ENCODE measurements at regions not wholly inside any gene's neighbourhood (a gene's known extent, or its start where the extent isn't known, plus 50 kb on each side); places are given as distances from the start of the nearest gene placed in this dataset.

DNA sequence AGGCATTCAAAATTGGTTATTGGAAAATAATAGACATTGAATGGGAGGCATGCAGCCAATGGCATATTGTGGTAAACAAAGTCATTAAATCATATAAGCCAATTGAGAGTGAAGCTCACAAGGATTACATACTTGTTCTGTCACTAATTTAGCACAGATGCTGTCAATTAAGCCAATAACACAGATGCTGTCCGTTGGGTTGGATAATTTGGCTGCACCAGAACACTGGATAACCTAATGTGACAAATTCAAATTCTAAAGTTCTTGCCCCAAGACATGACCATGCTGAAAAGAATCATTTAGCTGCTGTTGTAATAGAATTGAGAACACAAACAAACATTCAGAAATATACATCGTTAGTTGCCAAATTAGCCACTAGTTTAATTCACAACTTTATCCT lies 1796.4 kb downstream of the EFNA5 start:
- no peaks in the 10 kb centered on the region for H3K27me3 ChIP-seq (ENCODE audit: control insufficient read depth in 2 of 2, insufficient read depth in 2 of 2, low read length in 2 of 2)
- no peak overlapping the region for H3K9ac ChIP-seq (replicated peaks; ENCODE audit: extremely low read depth, insufficient read depth, low read length)
- H3K9me1 ChIP-seq (replicated peaks; ENCODE audit: control insufficient read depth, extremely low read depth, insufficient read depth, low read length): no peaks in the 10 kb centered on the region
- no peaks in the 10 kb centered on the region for H3K36me3 ChIP-seq (ENCODE audit: control insufficient read depth in 2 of 2, extremely low read depth in 1 of 2, insufficient read depth in 2 of 2, low read length in 2 of 2)
- FAIRE-seq (no peak), DNase-seq (ENCODE audit: low read depth, low spot score) (no peak)
- H3K4me2 ChIP-seq (ENCODE audit: insufficient read depth, low read length): no peak overlapping the region
- no peaks in the 10 kb centered on the region for H3K9me3 ChIP-seq (replicated peaks; ENCODE audit: control insufficient read depth, insufficient read depth, low read length)
- no peak overlapping the region for H3K4me3 ChIP-seq (replicated peaks in 1 of 3; ENCODE audit: insufficient read depth in 1 of 3, low read depth in 1 of 3, low read length in 3 of 3)
- intact Hi-C loops (cut with micrococcal nuclease) (no loop called here), dilution Hi-C loops (cut with MboI; ENCODE audit: extremely low pct_ligation_motif_present, low sequenced_read_pairs) (no loop called here)
- no TSS peak for BruUV-seq (replicated peaks)
- no peaks in the 10 kb centered on the region for H3K4me1 ChIP-seq (ENCODE audit: control insufficient read depth, extremely low read depth, insufficient read depth, low read length)
- H4K20me1 ChIP-seq (replicated peaks; ENCODE audit: control insufficient read depth, extremely low read depth, insufficient read depth, low read length): no peaks in the 10 kb centered on the region
- H3K27ac ChIP-seq (ENCODE audit: insufficient read depth, low read depth, low read length): no peak overlapping the region
- H2AFZ ChIP-seq (ENCODE audit: low read depth, low read length): no peak overlapping the region
- ChIA-PET POLR2A (no interaction called here), CTCF (interaction anchor here (1.4 kb wide), 1 partner anchor 25 kb away, joined by 3 read pairs; no protein-coding TSS in a partner anchor)
- TF ChIP-seq GATA2 (IDR thresholded peaks at IDR 0.05; ENCODE audit: insufficient read depth, insufficient read length, low read depth, low read length): no peak
- no peak for TF ChIP-seq POLR2AphosphoS5 (IDR thresholded peaks at IDR 0.05; ENCODE audit: insufficient read depth, low read depth, low read length)
- no peak for TF ChIP-seq POLR2A (IDR thresholded peaks at IDR 0.05; ENCODE audit: low read depth, low read length)
- no peak for TF ChIP-seq FOS (IDR thresholded peaks at IDR 0.05; ENCODE audit: borderline replicate concordance, insufficient read depth, low read length)
- TF ChIP-seq, protein P1, sequence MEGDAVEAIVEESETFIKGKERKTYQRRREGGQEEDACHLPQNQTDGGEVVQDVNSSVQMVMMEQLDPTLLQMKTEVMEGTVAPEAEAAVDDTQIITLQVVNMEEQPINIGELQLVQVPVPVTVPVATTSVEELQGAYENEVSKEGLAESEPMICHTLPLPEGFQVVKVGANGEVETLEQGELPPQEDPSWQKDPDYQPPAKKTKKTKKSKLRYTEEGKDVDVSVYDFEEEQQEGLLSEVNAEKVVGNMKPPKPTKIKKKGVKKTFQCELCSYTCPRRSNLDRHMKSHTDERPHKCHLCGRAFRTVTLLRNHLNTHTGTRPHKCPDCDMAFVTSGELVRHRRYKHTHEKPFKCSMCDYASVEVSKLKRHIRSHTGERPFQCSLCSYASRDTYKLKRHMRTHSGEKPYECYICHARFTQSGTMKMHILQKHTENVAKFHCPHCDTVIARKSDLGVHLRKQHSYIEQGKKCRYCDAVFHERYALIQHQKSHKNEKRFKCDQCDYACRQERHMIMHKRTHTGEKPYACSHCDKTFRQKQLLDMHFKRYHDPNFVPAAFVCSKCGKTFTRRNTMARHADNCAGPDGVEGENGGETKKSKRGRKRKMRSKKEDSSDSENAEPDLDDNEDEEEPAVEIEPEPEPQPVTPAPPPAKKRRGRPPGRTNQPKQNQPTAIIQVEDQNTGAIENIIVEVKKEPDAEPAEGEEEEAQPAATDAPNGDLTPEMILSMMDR (IDR thresholded peaks at IDR 0.05; ENCODE audit: extremely low read depth in 1 of 2, insufficient read depth in 1 of 2, low read depth in 1 of 2, low read length in 2 of 2): no peak
- H3K79me2 ChIP-seq (ENCODE audit: control insufficient read depth, insufficient read depth, low read length): no peaks in the 10 kb centered on the region

DNA sequence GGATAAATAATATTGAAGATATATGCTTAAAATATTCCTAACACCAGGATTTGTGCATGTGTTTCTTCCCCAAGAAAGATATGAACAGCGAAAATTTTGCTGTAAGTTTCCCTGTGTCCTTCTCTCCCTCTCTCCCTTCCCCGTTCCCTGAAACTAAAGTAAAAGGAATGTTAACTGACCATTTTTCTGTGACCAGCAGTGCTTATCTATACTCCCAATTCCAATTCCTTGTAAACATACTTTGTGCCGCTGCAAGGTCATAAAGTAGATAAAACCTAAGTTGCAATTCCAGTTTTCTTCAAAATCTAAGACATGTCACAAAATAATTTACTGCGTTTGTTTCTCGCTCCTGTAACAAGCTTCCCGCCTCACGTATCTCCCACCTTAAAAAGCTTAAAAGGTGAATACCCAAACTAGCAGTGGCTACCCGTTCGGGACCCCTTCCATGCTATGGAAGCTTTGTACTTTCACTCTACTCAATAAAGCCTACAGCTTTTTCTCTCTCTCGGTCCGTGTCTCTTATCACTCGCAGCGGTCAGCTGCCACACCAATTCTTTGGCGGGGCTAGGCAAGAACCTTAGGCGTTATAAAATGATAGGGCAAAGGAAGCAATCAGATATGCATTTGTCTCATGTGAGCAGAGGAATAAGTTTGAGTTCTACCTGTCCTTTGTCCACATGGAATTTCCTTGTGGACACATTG lies 1798.0 kb downstream of the EFNA5 start:
- FAIRE-seq (no peak), DNase-seq (ENCODE audit: low read depth, low spot score) (no peak)
- TF ChIP-seq FOS (IDR thresholded peaks at IDR 0.05; ENCODE audit: borderline replicate concordance, insufficient read depth, low read length) (no peak), JUN (IDR thresholded peaks at IDR 0.05; ENCODE audit: borderline replicate concordance, insufficient read depth, insufficient read length, low read depth) (no peak)
- ChIA-PET CTCF (no interaction called here), POLR2A (no interaction called here)
- Histone ChIP-seq H3K9me1 (replicated peaks; ENCODE audit: control insufficient read depth, extremely low read depth, insufficient read depth, low read length) (no peaks in the 10 kb centered on the region), H3K27me3 (ENCODE audit: control insufficient read depth in 2 of 2, insufficient read depth in 2 of 2, low read length in 2 of 2) (no peaks in the 10 kb centered on the region), H3K9me3 (replicated peaks; ENCODE audit: control insufficient read depth, insufficient read depth, low read length) (no peaks in the 10 kb centered on the region), H3K4me3 (replicated peaks in 1 of 3; ENCODE audit: insufficient read depth in 1 of 3, low read depth in 1 of 3, low read length in 3 of 3) (no peak overlapping the region), H2AFZ (ENCODE audit: low read depth, low read length) (no peak overlapping the region), H3K4me1 (ENCODE audit: control insufficient read depth, extremely low read depth, insufficient read depth, low read length) (no peaks in the 10 kb centered on the region), H3K4me2 (ENCODE audit: insufficient read depth, low read length) (no peak overlapping the region), H4K20me1 (replicated peaks; ENCODE audit: control insufficient read depth, extremely low read depth, insufficient read depth, low read length) (no peaks in the 10 kb centered on the region), H3K79me2 (ENCODE audit: control insufficient read depth, insufficient read depth, low read length) (no peaks in the 10 kb centered on the region), H3K27ac (ENCODE audit: insufficient read depth, low read depth, low read length) (no peak overlapping the region), H3K36me3 (ENCODE audit: control insufficient read depth in 2 of 2, extremely low read depth in 1 of 2, insufficient read depth in 2 of 2, low read length in 2 of 2) (no peaks in the 10 kb centered on the region), H3K9ac (replicated peaks; ENCODE audit: extremely low read depth, insufficient read depth, low read length) (no peak overlapping the region)
- intact Hi-C loops (cut with micrococcal nuclease) (no loop called here), dilution Hi-C loops (cut with MboI; ENCODE audit: extremely low pct_ligation_motif_present, low sequenced_read_pairs) (no loop called here)
- BruUV-seq (replicated peaks): no TSS peak

Measured in endothelial cell of umbilical vein (primary cell).